Thyroid gland (tissue), 4 donors: ENCODE measurements at regions not wholly inside any gene's neighbourhood (a gene's known extent, or its start where the extent isn't known, plus 50 kb on each side); places are given as distances from the start of the nearest gene placed in this dataset.

Source experiments
- DNase-seq, 2 donors: peaks; one replicate each; pipeline ENCODE4 v3.0.0-alpha.2; 2019
- H3K27ac ChIP-seq, 3 donors: fragments of 200-600 bp; sonication (generic); 1 replicate in 2 of 3; 2 replicates in 1 of 3; pipeline ENCODE4 v1.5.1; 2016 to 2019; ENCODE audit warnings: mild to moderate bottlenecking in 1 of 3, moderate library complexity in 1 of 3
- H3K27me3 ChIP-seq: fragments of 200-600 bp; sonication (generic); one replicate; pipeline ENCODE4 v1.5.1; 2019
- H3K36me3 ChIP-seq, 2 donors: fragments of 200-600 bp; sonication (generic); one replicate each; pipeline ENCODE4 v1.5.1; 2016 to 2019
- H3K4me1 ChIP-seq, 2 donors: fragments of 200-600 bp; sonication (generic); one replicate each; pipeline ENCODE4 v1.5.1; 2017 to 2019
- H3K4me3 ChIP-seq, 3 donors: fragments of 200-600 bp; sonication (generic); replicated peaks in 1 of 3; 1 replicate in 2 of 3; 2 replicates in 1 of 3; pipeline ENCODE4 v1.5.1; 2016; ENCODE audit warnings: mild to moderate bottlenecking in 1 of 3
- H3K9me3 ChIP-seq: fragments of 200-600 bp; sonication (generic); one replicate; pipeline ENCODE4 v1.5.1; 2017
- POLR2A ChIP-seq, 2 donors: fragments of 450-650 bp; IDR thresholded peaks; one replicate each; pipeline ENCODE4 v1.6.1; 2017; ENCODE audit warnings: antibody characterized with exemption in 2 of 2, mild to moderate bottlenecking in 2 of 2, moderate library complexity in 1 of 2
- WGBS, 2 donors: methylation state at CpG; one replicate each; pipeline ENCODE4 v1.1.5; 2017; 5-methylcytosine and 5-hydroxymethylcytosine counted together
- intact Hi-C: fragments of 100-400 bp; cut with DNase I; formaldehyde crosslinking; loops from one replicate; pipeline ENCODE4 v1.15.1; 2023
- TF ChIP-seq, protein P1 (sequence below), 6 experiments: fragments of 200-600 bp in 3 of 6; fragments of 450-650 bp in 3 of 6; sonication (generic) in 3 of 6; IDR thresholded peaks; one replicate each; pipeline ENCODE4 v1.5.1; 2016 to 2019; ENCODE audit warnings: antibody characterized with exemption in 6 of 6, mild to moderate bottlenecking in 2 of 6, inconsistent platforms in 1 of 6, moderate library complexity in 1 of 6

DNA sequence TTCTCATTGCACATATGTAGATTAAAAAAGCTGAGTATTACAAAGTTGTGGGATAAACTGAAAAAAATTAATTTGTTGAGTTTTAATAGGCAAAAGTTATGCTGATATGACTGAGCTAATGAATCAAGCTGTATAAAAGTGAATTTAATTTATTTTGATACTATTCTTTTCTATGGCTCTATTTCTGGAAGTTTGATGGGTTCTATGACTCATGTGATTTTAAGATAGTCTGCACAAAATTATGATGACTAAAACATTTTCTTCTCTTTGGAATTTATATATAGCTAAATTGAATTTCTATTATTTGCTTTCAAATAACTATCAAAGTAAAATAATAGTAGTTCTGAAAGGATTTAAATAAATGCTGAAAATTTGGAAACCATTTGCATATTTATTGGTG is 71.0 kb upstream of the MMADHC start:
- no peak overlapping the region for H3K4me3 ChIP-seq

DNA sequence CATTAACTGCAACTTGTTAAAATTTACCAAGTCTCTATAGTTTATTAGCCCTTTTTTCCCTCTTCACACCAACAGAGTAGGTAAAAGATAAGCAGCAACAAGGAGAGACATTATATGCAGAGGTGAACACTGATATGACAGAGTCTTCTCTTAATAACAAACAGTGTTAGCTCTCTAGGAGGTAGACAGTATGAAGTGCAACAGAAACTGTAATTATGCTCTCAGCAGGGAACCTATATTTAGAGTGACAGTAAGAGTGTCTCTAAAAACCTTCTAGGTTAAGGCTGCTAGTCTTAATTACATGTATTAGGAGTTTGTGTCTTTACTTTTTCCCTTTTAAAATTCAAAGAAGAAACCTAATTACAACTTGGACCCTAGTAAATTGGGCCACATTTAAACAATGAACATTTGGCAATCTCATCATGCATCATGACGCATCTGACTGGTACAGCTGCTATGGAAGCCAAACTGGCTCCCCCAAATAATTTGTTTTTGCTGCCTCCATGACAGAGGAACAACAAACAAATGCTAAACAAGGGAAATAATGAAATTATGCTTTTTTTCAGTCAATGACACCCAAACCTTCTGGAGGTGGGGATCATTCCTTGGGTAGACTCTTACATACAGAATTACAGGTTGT is 69.9 kb upstream of the MMADHC start:
- Histone ChIP-seq H3K9me3 (no peaks in the 10 kb centered on the region), H3K36me3 (no peaks in the 10 kb centered on the region), H3K4me3 (no peak overlapping the region), H3K27me3 (no peaks in the 10 kb centered on the region), H3K4me1 (peaks cover 0 to 8% of the 10 kb centered on the region in 2 donors), H3K27ac (no peak overlapping the region)
- DNase-seq, result no peak
- intact Hi-C loops, result no loop called here
- WGBS, 2 donors, result 91 to 98% methylated on average over 1 of the region's 1 CpG
- TF ChIP-seq, protein P1, sequence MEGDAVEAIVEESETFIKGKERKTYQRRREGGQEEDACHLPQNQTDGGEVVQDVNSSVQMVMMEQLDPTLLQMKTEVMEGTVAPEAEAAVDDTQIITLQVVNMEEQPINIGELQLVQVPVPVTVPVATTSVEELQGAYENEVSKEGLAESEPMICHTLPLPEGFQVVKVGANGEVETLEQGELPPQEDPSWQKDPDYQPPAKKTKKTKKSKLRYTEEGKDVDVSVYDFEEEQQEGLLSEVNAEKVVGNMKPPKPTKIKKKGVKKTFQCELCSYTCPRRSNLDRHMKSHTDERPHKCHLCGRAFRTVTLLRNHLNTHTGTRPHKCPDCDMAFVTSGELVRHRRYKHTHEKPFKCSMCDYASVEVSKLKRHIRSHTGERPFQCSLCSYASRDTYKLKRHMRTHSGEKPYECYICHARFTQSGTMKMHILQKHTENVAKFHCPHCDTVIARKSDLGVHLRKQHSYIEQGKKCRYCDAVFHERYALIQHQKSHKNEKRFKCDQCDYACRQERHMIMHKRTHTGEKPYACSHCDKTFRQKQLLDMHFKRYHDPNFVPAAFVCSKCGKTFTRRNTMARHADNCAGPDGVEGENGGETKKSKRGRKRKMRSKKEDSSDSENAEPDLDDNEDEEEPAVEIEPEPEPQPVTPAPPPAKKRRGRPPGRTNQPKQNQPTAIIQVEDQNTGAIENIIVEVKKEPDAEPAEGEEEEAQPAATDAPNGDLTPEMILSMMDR (IDR thresholded peaks at IDR 0.05), result no peak
- TF ChIP-seq POLR2A (IDR thresholded peaks at IDR 0.05), result no peak

More for the DNA sequence above, 71.0 kb upstream of the MMADHC start:
- Histone ChIP-seq H3K27ac (no peak overlapping the region), H3K9me3 (no peaks in the 10 kb centered on the region), H3K27me3 (no peaks in the 10 kb centered on the region), H3K4me1 (peaks cover 0 to 8% of the 10 kb centered on the region in 2 donors), H3K36me3 (no peaks in the 10 kb centered on the region)
- intact Hi-C loops, result no loop called here
- DNase-seq, result no peak
- TF ChIP-seq, protein P1 (IDR thresholded peaks at IDR 0.05), result no peak

DNA sequence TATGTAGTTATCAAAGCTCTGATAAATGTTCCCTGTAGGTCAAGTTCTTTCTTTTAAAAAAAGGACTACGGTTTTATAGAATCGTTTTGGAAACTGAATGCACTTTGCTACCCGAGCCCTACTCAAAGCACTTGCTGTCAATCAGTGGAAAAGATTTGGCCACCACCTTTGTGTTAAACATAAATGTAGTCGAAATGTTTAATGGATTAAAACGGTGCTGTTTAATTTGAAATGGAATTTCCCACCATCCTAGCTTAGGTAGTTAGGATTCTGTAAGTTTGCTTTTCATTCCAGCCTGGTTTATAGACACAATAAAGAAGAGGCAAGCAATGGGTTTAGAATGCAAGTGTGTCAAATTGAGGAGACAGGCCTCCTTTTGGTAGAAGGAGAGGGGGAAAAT is 69.4 kb upstream of the MMADHC start:
- Histone ChIP-seq H3K4me1 (peaks cover 0 to 6% of the 10 kb centered on the region in 2 donors), H3K9me3 (no peaks in the 10 kb centered on the region), H3K27me3 (no peaks in the 10 kb centered on the region), H3K36me3 (no peaks in the 10 kb centered on the region), H3K4me3 (no peak overlapping the region), H3K27ac (no peak overlapping the region)
- 88 to 89% methylated on average over 5 of the region's 5 CpGs for WGBS, 2 donors
- TF ChIP-seq POLR2A (IDR thresholded peaks at IDR 0.05), result no peak
- TF ChIP-seq, protein P1 (IDR thresholded peaks at IDR 0.05), result no peak
- intact Hi-C loops, result no loop called here
- DNase-seq, result no peak

DNA sequence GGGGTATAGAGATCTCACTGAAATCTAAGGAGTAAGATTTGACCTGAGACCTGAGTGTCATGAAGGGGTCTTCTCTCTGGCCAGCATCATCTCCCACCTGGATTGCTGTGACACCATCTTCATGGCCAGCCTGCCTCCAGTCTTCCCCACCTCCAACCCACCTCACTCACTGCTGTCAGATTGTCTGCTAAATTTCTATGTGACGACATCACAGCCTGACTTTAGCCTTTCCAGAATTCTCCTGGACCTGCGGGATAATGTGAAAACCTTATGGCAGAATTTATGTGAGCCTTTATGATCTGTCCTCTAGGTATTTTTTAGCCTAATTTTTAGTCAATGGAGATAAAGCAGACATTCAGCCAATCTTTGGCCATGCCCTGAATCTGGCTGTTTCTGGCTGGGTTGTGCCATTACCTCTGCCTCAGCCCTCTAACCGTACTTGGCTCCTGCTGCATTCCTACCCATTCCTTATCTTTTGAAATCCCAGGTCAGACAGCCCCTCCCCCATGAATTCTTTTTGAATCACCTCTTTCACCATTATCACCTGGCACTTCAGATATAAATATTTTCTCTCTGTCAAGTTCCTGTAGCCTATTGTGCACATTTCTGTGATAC is 66.4 kb upstream of the MMADHC start:
- intact Hi-C loops, result no loop called here
- TF ChIP-seq, protein P1 (IDR thresholded peaks at IDR 0.05), result no peak
- TF ChIP-seq POLR2A (IDR thresholded peaks at IDR 0.05), result no peak
- Histone ChIP-seq H3K4me1 (no peaks in the 10 kb centered on the region), H3K27ac (no peak overlapping the region), H3K36me3 (no peaks in the 10 kb centered on the region), H3K9me3 (no peaks in the 10 kb centered on the region), H3K4me3 (no peak overlapping the region), H3K27me3 (no peaks in the 10 kb centered on the region)
- no peak for DNase-seq
- WGBS, 2 donors, result 90 to 96% methylated on average over 3 of the region's 3 CpGs

DNA sequence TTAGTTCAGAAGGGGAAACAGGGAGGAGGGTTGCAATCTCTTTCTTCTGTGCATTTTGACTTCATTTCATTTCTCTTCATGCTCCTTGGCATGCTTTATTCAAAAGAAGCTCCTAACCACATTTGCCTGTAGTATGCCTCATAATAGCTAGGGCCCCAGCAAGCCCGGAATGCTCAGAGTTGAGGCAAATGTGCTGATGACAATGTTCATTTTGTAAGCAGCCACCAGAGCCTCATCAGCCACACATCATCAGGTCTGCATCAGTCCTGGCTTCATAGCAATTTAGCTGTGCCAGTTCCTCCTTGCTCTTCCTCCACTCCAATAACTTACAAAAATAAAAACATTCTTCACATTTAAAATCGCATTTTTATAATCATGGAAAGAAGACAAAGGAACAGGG is 65.4 kb upstream of the MMADHC start:
- TF ChIP-seq, protein P1 (IDR thresholded peaks at IDR 0.05), result no peak
- TF ChIP-seq POLR2A (IDR thresholded peaks at IDR 0.05), result no peak
- H3K27ac ChIP-seq, result no peak overlapping the region
- no peak overlapping the region for H3K4me3 ChIP-seq
- no peaks in the 10 kb centered on the region for H3K9me3 ChIP-seq
- H3K36me3 ChIP-seq, result no peaks in the 10 kb centered on the region
- intact Hi-C loops, result no loop called here
- H3K27me3 ChIP-seq, result no peaks in the 10 kb centered on the region
- DNase-seq, result no peak
- WGBS, 2 donors, result 82 to 86% methylated on average over 2 of the region's 2 CpGs
- H3K4me1 ChIP-seq, result no peaks in the 10 kb centered on the region
